Mesendoderm (in vitro differentiated cells): ENCODE measurements at regions not wholly inside any gene's neighbourhood (a gene's known extent, or its start where the extent isn't known, plus 50 kb on each side); places are given as distances from the start of the nearest gene placed in this dataset.

Experiments used
- DNase-seq: peaks from one replicate; pipeline ENCODE4 v3.0.0; 2013
- H2AK5ac ChIP-seq: 2 replicates; pipeline ENCODE4 v1.6.1; 2013; ENCODE audit warnings: low read length, inconsistent platforms
- H2BK120ac ChIP-seq: 2 replicates; pipeline ENCODE4 v1.6.1; 2013; ENCODE audit warnings: low read depth, mild to moderate bottlenecking, low read length, moderate library complexity, mixed read lengths
- H2BK15ac ChIP-seq: replicated peaks from 2 replicates; pipeline ENCODE4 v1.6.1; 2013; ENCODE audit warnings: low read depth, mild to moderate bottlenecking, moderate library complexity
- H2BK5ac ChIP-seq: 2 replicates; pipeline ENCODE4 v1.6.1; 2013; ENCODE audit warnings: low read length, inconsistent platforms
- H3K18ac ChIP-seq: 2 replicates; pipeline ENCODE4 v1.6.1; 2013; ENCODE audit warnings: mild to moderate bottlenecking, low read length, mixed read lengths
- H3K23ac ChIP-seq: one replicate; pipeline ENCODE4 v1.6.1; 2013; ENCODE audit warnings: low read length
- H3K27ac ChIP-seq: 2 replicates; pipeline ENCODE4 v1.5.1; 2013; ENCODE audit warnings: low read depth, mild to moderate bottlenecking, inconsistent platforms, low read length, moderate library complexity
- H3K27me3 ChIP-seq: 2 replicates; pipeline ENCODE4 v1.6.1; 2013; ENCODE audit warnings: low read length, control low read depth, mild to moderate bottlenecking, inconsistent platforms; ENCODE audit not compliant: insufficient read depth, poor library complexity
- H3K36me3 ChIP-seq: 2 replicates; pipeline ENCODE4 v1.6.1; 2013; ENCODE audit warnings: low read length, inconsistent platforms; ENCODE audit not compliant: control insufficient read depth, insufficient read depth
- H3K4ac ChIP-seq: one replicate; pipeline ENCODE4 v1.6.1; 2013; ENCODE audit warnings: low read depth, mild to moderate bottlenecking, low read length, moderate library complexity
- H3K4me1 ChIP-seq: 2 replicates; pipeline ENCODE4 v1.6.1; 2013; ENCODE audit warnings: low read depth, low read length, inconsistent platforms; ENCODE audit not compliant: control insufficient read depth
- H3K4me2 ChIP-seq: 2 replicates; pipeline ENCODE4 v1.6.1; 2013; ENCODE audit warnings: low read length
- H3K4me3 ChIP-seq: 2 replicates; pipeline ENCODE4 v1.5.1; 2013; ENCODE audit warnings: mild to moderate bottlenecking, low read length
- H3K56ac ChIP-seq: one replicate; pipeline ENCODE4 v1.6.1; 2013; ENCODE audit warnings: low read length
- H3K79me1 ChIP-seq: 2 replicates; pipeline ENCODE4 v1.6.1; 2013; ENCODE audit warnings: low read length, inconsistent platforms
- H3K79me2 ChIP-seq: 2 replicates; pipeline ENCODE4 v1.6.1; 2013; ENCODE audit warnings: mild to moderate bottlenecking, low read length; ENCODE audit not compliant: control insufficient read depth, insufficient read depth
- H3K9ac ChIP-seq: 2 replicates; pipeline ENCODE4 v1.6.1; 2013; ENCODE audit warnings: low read length, inconsistent platforms
- H4K5ac ChIP-seq: one replicate; pipeline ENCODE4 v1.6.1; 2013; ENCODE audit warnings: low read length
- H4K8ac ChIP-seq: one replicate; pipeline ENCODE4 v1.6.1; 2013; ENCODE audit warnings: low read depth, mild to moderate bottlenecking, control low read depth, low read length, moderate library complexity
- WGBS: extraction: QIAGEN DNeasy Blood & Tissue Kit; methylation state at CpG from one replicate; pipeline ENCODE4 v1.1.7; 2013; ENCODE audit warnings: low lambda C conversion rate, missing lambda C conversion rate; ENCODE audit not compliant: insufficient coverage; ENCODE audit errors: extremely low coverage; 5-methylcytosine and 5-hydroxymethylcytosine counted together

GRCh38 chr11:130726234-130727037 lies 189.8 kb downstream of the SNX19 start:
- no peak overlapping the region for H2BK5ac ChIP-seq
- no CpG with 5 or more reads among the region's 14 CpGs for WGBS
- no peak for DNase-seq

DNA sequence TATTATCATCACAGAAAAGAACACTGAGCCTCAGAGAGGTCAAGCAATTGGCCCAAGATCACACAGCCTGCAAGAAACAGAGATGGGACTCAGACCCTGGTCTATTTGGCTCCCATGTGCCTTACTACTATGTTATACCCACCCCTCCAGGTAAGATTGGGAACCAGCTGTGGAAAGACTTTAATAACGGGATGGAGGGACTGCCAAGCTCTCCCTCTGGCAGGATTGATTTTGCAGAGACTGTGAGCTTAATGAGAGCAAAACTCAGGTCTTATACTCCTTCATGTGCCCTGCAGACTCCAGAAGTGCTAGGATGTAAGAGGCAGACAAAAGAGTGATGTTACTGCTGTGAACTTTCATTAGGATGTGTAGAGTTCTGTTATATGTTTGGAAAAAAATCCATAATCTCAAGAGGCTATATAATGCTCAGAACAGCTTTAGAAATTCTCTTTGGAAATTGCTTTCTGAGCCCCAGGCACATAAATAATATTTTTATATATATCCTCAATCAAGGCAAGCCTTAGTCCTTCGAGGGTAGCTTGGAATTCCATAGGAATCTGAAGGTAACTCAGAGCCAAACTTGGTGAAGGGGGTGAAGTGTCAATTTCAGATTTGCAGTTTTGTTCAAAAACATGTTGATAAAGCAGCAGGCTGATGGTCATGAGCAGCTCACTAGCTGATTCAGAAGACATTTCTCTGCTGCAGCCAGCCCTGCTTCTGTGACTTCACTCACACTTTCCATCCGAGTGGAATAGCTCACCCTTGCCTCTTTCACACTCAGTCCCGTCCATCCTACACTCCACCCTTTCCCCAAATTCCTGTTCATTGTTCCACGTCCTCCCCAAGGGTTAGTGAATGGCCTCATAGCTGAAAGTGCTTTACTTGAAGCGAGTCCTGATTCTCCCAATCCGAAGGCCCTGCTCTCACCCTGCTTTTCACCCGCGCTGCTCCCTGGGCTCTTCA lies 188.8 kb downstream of the SNX19 start:
- Histone ChIP-seq H3K23ac (no peak overlapping the region), H2AK5ac (no peak overlapping the region), H3K27ac (no peak overlapping the region), H3K79me1 (no peaks in the 10 kb centered on the region), H4K8ac (no peak overlapping the region), H3K4me3 (no peak overlapping the region), H3K56ac (no peak overlapping the region), H2BK15ac (no peak overlapping the region), H3K4me1 (no peaks in the 10 kb centered on the region), H3K79me2 (no peaks in the 10 kb centered on the region), H3K27me3 (no peaks in the 10 kb centered on the region), H4K5ac (no peak overlapping the region), H2BK5ac (no peak overlapping the region), H3K18ac (no peak overlapping the region), H3K36me3 (no peaks in the 10 kb centered on the region), H3K4ac (no peak overlapping the region), H3K9ac (no peak overlapping the region), H3K4me2 (no peak overlapping the region), H2BK120ac (no peak overlapping the region)
- DNase-seq = no peak
- no CpG with 5 or more reads among the region's 9 CpGs for WGBS

More at GRCh38 chr11:130726234-130727037, 189.8 kb downstream of the SNX19 start:
- Histone ChIP-seq H4K8ac (no peak overlapping the region), H3K4me1 (no peaks in the 10 kb centered on the region), H3K79me1 (no peaks in the 10 kb centered on the region), H4K5ac (no peak overlapping the region), H3K23ac (no peak overlapping the region), H3K18ac (no peak overlapping the region), H3K56ac (no peak overlapping the region), H2BK15ac (no peak overlapping the region), H3K36me3 (no peaks in the 10 kb centered on the region), H3K4me3 (no peak overlapping the region), H3K4ac (no peak overlapping the region), H3K4me2 (no peak overlapping the region), H2BK120ac (no peak overlapping the region), H3K27ac (no peak overlapping the region), H2AK5ac (no peak overlapping the region), H3K9ac (no peak overlapping the region), H3K27me3 (no peaks in the 10 kb centered on the region), H3K79me2 (no peaks in the 10 kb centered on the region)

DNA sequence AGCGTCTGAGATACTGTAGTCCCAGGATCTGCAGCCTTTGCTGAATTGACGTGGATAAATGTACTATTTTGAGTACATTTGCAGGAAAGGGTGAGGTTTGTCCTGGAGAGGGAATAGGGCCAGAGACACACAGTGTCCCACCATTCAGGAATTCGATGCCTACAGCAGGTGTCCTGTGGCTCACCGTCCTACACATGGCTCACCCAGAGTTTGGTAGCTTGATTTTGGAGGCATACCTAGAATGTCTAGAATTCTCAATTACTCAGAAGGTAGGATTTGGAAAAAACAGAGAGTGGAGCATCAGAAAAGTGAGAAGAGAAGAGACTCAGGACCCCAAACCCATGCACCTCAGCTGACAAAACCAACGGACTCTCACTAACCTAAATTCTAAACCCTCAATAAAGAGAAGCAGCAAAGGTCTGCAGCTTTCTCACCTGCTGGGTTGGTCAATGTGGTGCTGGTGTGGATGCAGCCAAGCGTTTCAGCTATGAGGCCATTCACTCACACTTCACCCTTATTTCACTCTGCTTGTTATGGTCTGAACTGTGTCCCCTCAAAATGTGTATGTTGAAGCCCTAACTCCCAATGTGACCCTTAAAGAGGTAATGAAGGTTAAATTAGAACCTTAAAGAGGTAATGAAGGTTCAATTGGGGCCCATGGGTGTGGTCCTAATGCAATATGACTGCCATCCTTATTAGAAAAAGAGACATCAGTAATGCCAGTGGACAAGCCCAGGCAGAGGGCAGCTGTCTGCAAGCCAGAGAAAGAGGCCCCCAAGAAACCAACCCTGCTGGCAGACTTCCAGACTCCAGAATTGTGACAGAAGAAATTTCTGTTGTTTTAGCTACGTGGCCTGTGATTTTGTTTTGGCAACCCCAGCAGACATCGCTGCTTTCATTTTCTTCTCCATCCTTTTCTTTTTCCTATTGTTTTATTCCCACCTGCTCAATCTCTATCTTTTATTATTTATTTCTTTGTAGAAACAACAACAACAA lies 187.8 kb downstream of the SNX19 start:
- no peak overlapping the region for H2BK120ac ChIP-seq
- H3K4me1 ChIP-seq = no peaks in the 10 kb centered on the region
- H3K27me3 ChIP-seq = no peaks in the 10 kb centered on the region
- no peaks in the 10 kb centered on the region for H3K36me3 ChIP-seq
- WGBS = no CpG with 5 or more reads among the region's 8 CpGs
- DNase-seq = no peak
- H2AK5ac ChIP-seq = no peak overlapping the region
- H3K23ac ChIP-seq = no peak overlapping the region
- no peak overlapping the region for H3K4ac ChIP-seq
- H3K56ac ChIP-seq = no peak overlapping the region
- H3K4me3 ChIP-seq = no peak overlapping the region
- H2BK5ac ChIP-seq = no peak overlapping the region
- no peaks in the 10 kb centered on the region for H3K79me1 ChIP-seq
- no peak overlapping the region for H3K4me2 ChIP-seq
- no peak overlapping the region for H4K5ac ChIP-seq
- no peak overlapping the region for H4K8ac ChIP-seq
- no peak overlapping the region for H2BK15ac ChIP-seq
- H3K79me2 ChIP-seq = no peaks in the 10 kb centered on the region
- no peak overlapping the region for H3K27ac ChIP-seq
- no peak overlapping the region for H3K18ac ChIP-seq
- H3K9ac ChIP-seq = no peak overlapping the region

DNA sequence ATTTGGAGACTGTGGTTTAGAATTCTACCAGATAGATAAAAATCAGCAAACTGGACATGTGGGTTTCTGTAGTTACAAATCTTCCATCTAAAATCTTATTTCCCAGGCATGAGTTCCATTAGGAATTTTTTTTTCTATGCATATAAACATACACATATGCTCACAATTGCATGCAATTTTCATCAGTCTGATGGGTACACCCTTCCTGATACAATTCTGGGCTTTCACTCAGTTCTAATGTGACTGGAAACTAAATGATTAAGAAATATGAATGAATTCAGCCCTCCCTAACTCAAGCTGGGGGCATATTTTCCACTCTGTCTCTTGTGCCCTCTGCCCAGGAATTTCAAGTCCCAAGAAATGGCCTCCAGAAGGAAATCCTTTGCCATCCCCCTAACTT lies 187.1 kb downstream of the SNX19 start:
- no peak overlapping the region for H2BK120ac ChIP-seq
- no peak overlapping the region for H3K4me2 ChIP-seq
- H3K79me1 ChIP-seq = no peaks in the 10 kb centered on the region
- no peaks in the 10 kb centered on the region for H3K79me2 ChIP-seq
- H2BK15ac ChIP-seq = no peak overlapping the region
- H3K4ac ChIP-seq = no peak overlapping the region
- no peak overlapping the region for H3K18ac ChIP-seq
- H3K36me3 ChIP-seq = no peaks in the 10 kb centered on the region
- no peak overlapping the region for H2BK5ac ChIP-seq
- H3K27ac ChIP-seq = no peak overlapping the region
- no peak overlapping the region for H3K4me3 ChIP-seq
- H4K8ac ChIP-seq = no peak overlapping the region
- H2AK5ac ChIP-seq = no peak overlapping the region
- H3K4me1 ChIP-seq = no peaks in the 10 kb centered on the region
- no peak for DNase-seq
- no peak overlapping the region for H3K23ac ChIP-seq
- no peak overlapping the region for H4K5ac ChIP-seq
- H3K27me3 ChIP-seq = no peaks in the 10 kb centered on the region
- H3K9ac ChIP-seq = no peak overlapping the region
- no peak overlapping the region for H3K56ac ChIP-seq

DNA sequence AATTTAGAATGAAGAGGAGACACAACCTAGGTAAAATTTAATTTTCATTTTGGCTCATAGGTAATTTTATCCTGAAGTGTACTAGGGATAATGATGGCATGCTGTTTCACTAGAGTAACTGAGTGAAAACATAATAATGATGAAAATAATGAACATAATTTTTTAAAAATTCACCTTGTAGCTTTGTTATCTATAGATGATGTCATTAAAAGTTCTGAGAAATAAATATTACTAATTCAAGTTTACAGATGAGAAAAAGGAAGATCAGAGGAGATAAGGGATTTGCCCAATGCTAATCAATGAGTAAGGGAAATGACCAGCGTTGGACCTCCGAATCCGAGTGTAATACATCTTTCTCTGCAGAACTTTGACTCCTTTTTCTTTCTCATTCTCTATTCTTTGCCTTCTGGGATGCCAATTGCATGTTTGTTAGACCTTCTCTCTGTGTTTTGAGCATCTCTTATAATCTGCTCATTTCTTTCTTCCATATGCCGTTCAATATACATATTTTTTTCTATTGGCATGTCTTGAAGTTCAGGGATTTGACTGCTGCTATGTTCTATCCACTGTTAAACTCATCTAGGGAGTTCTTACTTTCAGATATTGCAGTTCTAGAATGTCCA lies 186.5 kb downstream of the SNX19 start:
- no peak overlapping the region for H3K56ac ChIP-seq
- H2BK15ac ChIP-seq = no peak overlapping the region
- WGBS = no CpG with 5 or more reads among the region's 4 CpGs
- no peak overlapping the region for H4K5ac ChIP-seq
- no peaks in the 10 kb centered on the region for H3K27me3 ChIP-seq
- no peak overlapping the region for H3K4ac ChIP-seq
- no peak overlapping the region for H3K4me3 ChIP-seq
- H3K27ac ChIP-seq = no peak overlapping the region
- H3K23ac ChIP-seq = no peak overlapping the region
- H3K79me2 ChIP-seq = no peaks in the 10 kb centered on the region
- H3K4me2 ChIP-seq = no peak overlapping the region
- DNase-seq = no peak
- no peaks in the 10 kb centered on the region for H3K79me1 ChIP-seq
- H4K8ac ChIP-seq = no peak overlapping the region
- H2AK5ac ChIP-seq = no peak overlapping the region
- no peaks in the 10 kb centered on the region for H3K36me3 ChIP-seq
- H2BK5ac ChIP-seq = no peak overlapping the region
- no peak overlapping the region for H2BK120ac ChIP-seq
- no peak overlapping the region for H3K18ac ChIP-seq
- no peak overlapping the region for H3K9ac ChIP-seq
- no peaks in the 10 kb centered on the region for H3K4me1 ChIP-seq
